Endothelial cell of umbilical vein (primary cell): ENCODE measurements at regions not wholly inside any gene's neighbourhood (a gene's known extent, or its start where the extent isn't known, plus 50 kb on each side); places are given as distances from the start of the nearest gene placed in this dataset.

Source experiments
- BruUV-seq: library from RNA; stranded (reverse); fragments of 400-500 nt; replicated peaks from 2 replicates; lab custom pipeline; 2021; lab: Mats Ljungman, UMichigan
- CTCF ChIA-PET: fragments of 300-600, 350-600 bp; sonication (Branson Sonifier 250); formaldehyde crosslinking; loops from one replicate; lab custom pipeline; 2021; ENCODE audit warnings: antibody characterized with exemption, inconsistent platforms; lab: Charles Lee
- POLR2A ChIA-PET: fragments of 300-600, 350-600 bp; sonication (Branson Sonifier 250); formaldehyde crosslinking; loops from one replicate; lab custom pipeline; 2021; ENCODE audit warnings: antibody characterized with exemption, inconsistent platforms; lab: Charles Lee
- DNase-seq: peaks from one replicate; pipeline ENCODE4 v3.0.0-alpha.2; 2011; ENCODE audit warnings: low read depth, low spot score
- FAIRE-seq: peaks from 2 replicates; lab custom pipeline; 2011; peaks lifted over from hg19 to GRCh38; lab: Jason Lieb, UNC
- H2AFZ ChIP-seq: 2 replicates; pipeline ENCODE4 v1.6.0; 2012; ENCODE audit warnings: low read depth, low read length, control low read depth, inconsistent platforms
- H3K27ac ChIP-seq: 2 replicates; pipeline ENCODE4 v1.5.1; 2011; ENCODE audit warnings: low read depth, mild to moderate bottlenecking, control low read depth, low read length, moderate library complexity; ENCODE audit not compliant: insufficient read depth
- H3K27me3 ChIP-seq, 2 experiments: 2 replicates each; pipeline versions ENCODE4 v1.6.0 to v1.6.1; 2011; ENCODE audit warnings: low read length in 2 of 2, mixed read lengths in 1 of 2; ENCODE audit not compliant: control insufficient read depth in 2 of 2, insufficient read depth in 2 of 2
- H3K36me3 ChIP-seq, 2 experiments: 2 replicates in 1 of 2; 3 replicates in 1 of 2; pipeline ENCODE4 v1.5.1; 2011; ENCODE audit warnings: low read length in 2 of 2, mild to moderate bottlenecking in 1 of 2, moderate library complexity in 1 of 2; ENCODE audit not compliant: control insufficient read depth in 2 of 2, insufficient read depth in 2 of 2; ENCODE audit errors: extremely low read depth in 1 of 2
- H3K4me1 ChIP-seq: 3 replicates; pipeline ENCODE4 v1.5.1; 2011; ENCODE audit warnings: mild to moderate bottlenecking, low read length; ENCODE audit not compliant: control insufficient read depth, insufficient read depth; ENCODE audit errors: extremely low read depth
- H3K4me2 ChIP-seq: 2 replicates; pipeline ENCODE4 v1.6.1; 2011; ENCODE audit warnings: low read length, control low read depth, mixed read lengths; ENCODE audit not compliant: insufficient read depth
- H3K4me3 ChIP-seq, 3 experiments: fragments of 200-600 bp in 1 of 3; sonication (generic), shearing (Covaris generic) in 1 of 3; replicated peaks in 1 of 3; 2 replicates each; pipeline ENCODE4 v1.5.1; 2011 to 2016; ENCODE audit warnings: control low read depth in 3 of 3, low read length in 3 of 3, mild to moderate bottlenecking in 2 of 3, inconsistent platforms in 1 of 3, low read depth in 1 of 3, moderate library complexity in 1 of 3; ENCODE audit not compliant: insufficient read depth in 1 of 3
- H3K79me2 ChIP-seq: 2 replicates; pipeline ENCODE4 v1.6.0; 2012; ENCODE audit warnings: low read length, inconsistent platforms; ENCODE audit not compliant: control insufficient read depth, insufficient read depth
- H3K9ac ChIP-seq: replicated peaks from 2 replicates; pipeline ENCODE3; 2011; ENCODE audit warnings: low read length, control low read depth; ENCODE audit not compliant: insufficient read depth; ENCODE audit errors: extremely low read depth
- H3K9me1 ChIP-seq: replicated peaks from 3 replicates; pipeline ENCODE4 v1.6.0; 2011; ENCODE audit warnings: mild to moderate bottlenecking, low read length; ENCODE audit not compliant: control insufficient read depth, insufficient read depth; ENCODE audit errors: extremely low read depth
- H3K9me3 ChIP-seq: replicated peaks from 2 replicates; pipeline ENCODE4 v1.5.1; 2012; ENCODE audit warnings: low read length, inconsistent platforms; ENCODE audit not compliant: control insufficient read depth, insufficient read depth
- H4K20me1 ChIP-seq: replicated peaks from 2 replicates; pipeline ENCODE3; 2011; ENCODE audit warnings: mild to moderate bottlenecking, low read length; ENCODE audit not compliant: control insufficient read depth, insufficient read depth; ENCODE audit errors: extremely low read depth
- CTCF ChIP-seq, 2 donors: IDR thresholded peaks; 1 replicate in 1 of 2; 2 replicates in 1 of 2; pipeline ENCODE4 v1.5.1; 2011; ENCODE audit warnings: low read length in 2 of 2, mild to moderate bottlenecking in 2 of 2, moderate library complexity in 2 of 2, control low read depth in 1 of 2, inconsistent platforms in 1 of 2, low read depth in 1 of 2; ENCODE audit not compliant: insufficient read depth in 1 of 2; ENCODE audit errors: extremely low read depth in 1 of 2
- EZH2 ChIP-seq: IDR thresholded peaks from 2 replicates; pipeline ENCODE4 v1.6.1; 2012; ENCODE audit warnings: borderline replicate concordance, low read depth, mild to moderate bottlenecking, moderate library complexity, low read length, inconsistent platforms; ENCODE audit not compliant: severe bottlenecking
- FOS ChIP-seq: IDR thresholded peaks from 2 replicates; pipeline ENCODE4 v1.6.1; 2011; ENCODE audit warnings: mild to moderate bottlenecking, low read length, moderate library complexity, borderline replicate concordance; ENCODE audit not compliant: insufficient read depth
- GATA2 ChIP-seq: IDR thresholded peaks from 2 replicates; pipeline ENCODE4 v1.7.0; 2011; ENCODE audit warnings: low read depth, mild to moderate bottlenecking, moderate library complexity, mixed read lengths, low read length; ENCODE audit not compliant: insufficient read length, insufficient read depth
- JUN ChIP-seq: IDR thresholded peaks from 2 replicates; pipeline ENCODE4 v1.6.1; 2011; ENCODE audit warnings: borderline replicate concordance, low read depth; ENCODE audit not compliant: insufficient read length, insufficient read depth
- MAX ChIP-seq: IDR thresholded peaks from 2 replicates; pipeline ENCODE4 v1.6.1; 2011; ENCODE audit not compliant: insufficient read depth, insufficient read length
- MYC ChIP-seq: IDR thresholded peaks from one replicate; pipeline ENCODE4 v1.6.1; 2011; ENCODE audit warnings: mild to moderate bottlenecking, low read depth, low read length
- POLR2A ChIP-seq: IDR thresholded peaks from 2 replicates; pipeline ENCODE4 v1.6.1; 2012; ENCODE audit warnings: low read depth, mild to moderate bottlenecking, control low read depth, low read length
- POLR2AphosphoS5 ChIP-seq: IDR thresholded peaks from 2 replicates; pipeline ENCODE4 v1.6.1; 2012; ENCODE audit warnings: low read depth, mild to moderate bottlenecking, control low read depth, low read length, moderate library complexity; ENCODE audit not compliant: insufficient read depth
- dilution Hi-C: fragments of 300-500 bp; cut with MboI; formaldehyde crosslinking; loops from one replicate; pipeline ENCODE4 v1.15.0; 2019; ENCODE audit warnings: low sequenced_read_pairs; ENCODE audit not compliant: extremely low pct_ligation_motif_present
- intact Hi-C: fragments of 100-400 bp; cut with micrococcal nuclease; formaldehyde crosslinking; loops from one replicate; pipeline ENCODE4 v1.10.0; 2022

DNA sequence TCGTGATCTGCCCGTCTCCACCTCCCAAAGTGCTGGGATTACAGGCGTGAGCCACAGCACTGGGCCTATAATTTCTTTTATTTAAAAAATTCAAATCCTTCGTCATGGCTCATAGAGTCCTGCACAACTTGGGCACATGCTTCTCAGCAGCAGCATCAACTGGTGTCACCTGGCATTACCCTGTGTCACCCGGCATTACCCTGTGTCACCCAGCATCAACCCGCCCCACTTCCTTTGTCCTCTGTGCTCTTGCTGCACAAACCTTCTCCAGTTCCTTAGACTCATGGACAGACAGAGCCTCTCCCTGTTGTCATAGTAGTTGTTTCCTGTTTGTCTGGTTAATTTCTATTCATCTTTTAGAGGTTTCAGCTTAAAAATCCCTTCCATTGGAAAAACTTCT lies 121.2 kb upstream of the SERBP1 start:
- dilution Hi-C loops, result no loop called here
- no peaks in the 10 kb centered on the region for H3K9me1 ChIP-seq
- POLR2A ChIA-PET, result no interaction called here

More for the DNA sequence above, 121.2 kb upstream of the SERBP1 start:
- BruUV-seq, result no TSS peak
- H3K36me3 ChIP-seq, result no peaks in the 10 kb centered on the region
- H3K9ac ChIP-seq, result no peak overlapping the region
- H3K27ac ChIP-seq, result no peak overlapping the region
- peaks cover 0 to 3% of the 10 kb centered on the region in 2 experiments for H3K27me3 ChIP-seq
- peaks cover 3% of the 10 kb centered on the region for H3K4me1 ChIP-seq
- no peak overlapping the region for H2AFZ ChIP-seq
- CTCF ChIA-PET, result interaction anchor here (1.1 to 2.6 kb wide), 5 partner anchors 10 to 209 kb away, joined by 3 to 15 read pairs (median 10); no protein-coding TSS in a partner anchor
- no peak overlapping the region for H3K4me2 ChIP-seq
- H4K20me1 ChIP-seq, result no peaks in the 10 kb centered on the region
- H3K4me3 ChIP-seq, result no peak overlapping the region
- DNase-seq (no peak), FAIRE-seq (no peak)
- TF ChIP-seq MYC, result no peak
- TF ChIP-seq EZH2, result no peak
- TF ChIP-seq FOS, result no peak
- TF ChIP-seq POLR2AphosphoS5, result no peak
- no peak for TF ChIP-seq MAX
- no peak for TF ChIP-seq CTCF (IDR thresholded peaks at IDR 0.05; ENCODE audit: extremely low read depth in 1 of 2, insufficient read depth in 1 of 2, low read depth in 1 of 2, low read length in 2 of 2)
- TF ChIP-seq POLR2A, result no peak
- TF ChIP-seq GATA2, result no peak
- no peak for TF ChIP-seq JUN
- intact Hi-C loops, result no loop called here
- no peaks in the 10 kb centered on the region for H3K9me3 ChIP-seq
- H3K79me2 ChIP-seq, result no peaks in the 10 kb centered on the region
